ENCODE measurements at regions not wholly inside any gene's neighbourhood (a gene's known extent, or its start where the extent isn't known, plus 50 kb on each side); places are given as distances from the start of the nearest gene placed in this dataset.

DNA sequence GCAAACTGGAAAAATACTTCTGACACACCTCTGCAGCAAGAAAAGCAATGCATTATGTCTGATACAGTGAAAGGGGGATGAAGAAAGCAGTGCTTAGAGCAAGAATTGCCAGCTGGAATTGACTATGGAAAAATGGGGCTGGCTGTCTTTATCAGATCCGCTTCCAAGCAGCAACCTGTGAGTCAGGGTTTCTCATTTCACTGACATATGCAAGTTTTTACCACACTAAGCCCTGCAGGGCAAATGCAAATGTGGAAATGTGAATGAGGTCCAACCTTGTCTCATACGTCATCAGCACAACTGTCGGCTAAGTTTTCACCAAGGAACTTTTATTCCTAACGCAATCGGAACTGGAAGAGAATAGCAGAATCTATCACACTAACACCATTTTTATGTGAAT is 172.5 kb upstream of the GADL1 start:
- TF ChIP-seq, protein P1, sequence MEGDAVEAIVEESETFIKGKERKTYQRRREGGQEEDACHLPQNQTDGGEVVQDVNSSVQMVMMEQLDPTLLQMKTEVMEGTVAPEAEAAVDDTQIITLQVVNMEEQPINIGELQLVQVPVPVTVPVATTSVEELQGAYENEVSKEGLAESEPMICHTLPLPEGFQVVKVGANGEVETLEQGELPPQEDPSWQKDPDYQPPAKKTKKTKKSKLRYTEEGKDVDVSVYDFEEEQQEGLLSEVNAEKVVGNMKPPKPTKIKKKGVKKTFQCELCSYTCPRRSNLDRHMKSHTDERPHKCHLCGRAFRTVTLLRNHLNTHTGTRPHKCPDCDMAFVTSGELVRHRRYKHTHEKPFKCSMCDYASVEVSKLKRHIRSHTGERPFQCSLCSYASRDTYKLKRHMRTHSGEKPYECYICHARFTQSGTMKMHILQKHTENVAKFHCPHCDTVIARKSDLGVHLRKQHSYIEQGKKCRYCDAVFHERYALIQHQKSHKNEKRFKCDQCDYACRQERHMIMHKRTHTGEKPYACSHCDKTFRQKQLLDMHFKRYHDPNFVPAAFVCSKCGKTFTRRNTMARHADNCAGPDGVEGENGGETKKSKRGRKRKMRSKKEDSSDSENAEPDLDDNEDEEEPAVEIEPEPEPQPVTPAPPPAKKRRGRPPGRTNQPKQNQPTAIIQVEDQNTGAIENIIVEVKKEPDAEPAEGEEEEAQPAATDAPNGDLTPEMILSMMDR (IDR thresholded peaks at IDR 0.05), result no peak
- TF ChIP-seq POLR2A (IDR thresholded peaks at IDR 0.05), result no peak

Measured in body of pancreas (tissue), 4 donors.